GM04504 (cell line): ENCODE measurements at regions not wholly inside any gene's neighbourhood (a gene's known extent, or its start where the extent isn't known, plus 50 kb on each side); places are given as distances from the start of the nearest gene placed in this dataset.
"Not testable (repeated sequence)": the region's sequence is repeated elsewhere in the genome, so short reads cannot be mapped to it uniquely, and the experiment has no call there.

Source experiments
- DNase-seq: peaks from one replicate; pipeline ENCODE4 v3.0.0-alpha.2; 2012; ENCODE audit warnings: low read depth

DNA sequence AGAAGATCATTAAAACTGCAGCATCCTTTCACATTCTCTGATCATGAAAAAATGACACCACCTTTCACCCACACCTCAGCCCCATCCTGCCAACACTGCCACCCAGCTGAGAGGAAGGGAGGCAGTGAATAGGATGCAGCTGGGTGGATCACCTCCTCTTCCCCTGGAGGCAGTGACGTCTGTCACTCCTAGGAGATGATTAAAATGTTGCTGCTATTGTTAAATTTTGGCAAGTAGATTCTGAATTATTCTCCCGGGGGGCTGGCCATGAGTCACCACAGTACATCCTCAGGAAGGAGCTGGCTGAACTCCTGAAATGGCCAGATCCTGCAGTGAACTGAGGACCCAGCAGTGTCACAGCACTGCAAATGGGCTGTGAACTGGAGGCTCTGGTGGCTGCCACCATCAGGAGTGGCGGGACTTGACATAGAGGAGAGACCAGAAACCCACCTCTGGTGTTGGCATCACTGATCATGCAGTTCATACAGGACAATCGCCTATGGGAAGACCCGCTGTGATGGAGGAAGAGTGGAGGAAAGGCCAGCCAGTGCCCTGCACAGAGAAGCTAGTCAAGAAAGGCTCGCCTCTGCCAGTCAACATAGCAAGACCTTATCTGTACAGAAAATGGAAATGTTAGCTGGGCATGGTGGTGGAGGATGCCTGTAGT is 199.1 kb downstream of the FAM43A start:
- no peak for DNase-seq

DNA sequence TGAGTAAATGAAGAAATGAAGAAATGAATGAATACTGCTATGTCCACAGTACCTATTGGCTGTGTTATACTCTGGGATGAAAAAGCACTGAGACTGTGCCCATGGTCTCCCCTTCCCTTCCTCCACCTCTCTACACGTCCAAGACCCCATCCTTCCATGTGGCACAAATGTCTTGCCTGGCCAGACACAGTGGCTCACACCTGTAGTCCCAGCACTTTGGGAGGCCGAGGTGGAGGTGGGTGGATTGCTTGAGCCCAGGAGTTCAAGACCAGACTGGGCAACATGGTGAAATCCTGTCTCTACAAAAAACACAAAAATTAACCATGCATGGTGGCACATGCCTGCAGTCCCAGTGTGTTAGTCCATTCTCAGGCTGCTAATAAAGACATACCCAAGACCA is 200.1 kb downstream of the FAM43A start:
- no peak for DNase-seq

DNA sequence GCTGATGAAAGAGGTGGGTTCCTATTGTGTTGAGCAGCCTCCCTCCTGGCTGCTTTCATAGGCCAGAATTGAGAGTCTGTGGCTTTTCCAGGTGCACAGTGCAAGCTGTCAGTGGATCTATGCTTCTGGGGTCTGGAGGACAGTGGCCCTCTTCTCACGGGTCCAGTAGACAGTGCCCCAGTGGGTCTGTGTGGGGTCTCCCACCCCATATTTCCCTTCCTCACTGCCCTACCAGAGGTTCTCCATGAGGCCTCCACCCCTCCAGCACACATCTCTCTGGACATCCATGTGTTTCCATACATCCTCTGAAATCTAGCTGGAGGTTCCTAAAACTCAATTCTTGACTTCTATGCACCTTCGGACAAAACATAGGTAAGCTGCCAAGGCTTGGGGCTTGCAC is 201.2 kb downstream of the FAM43A start:
- no peak for DNase-seq

DNA sequence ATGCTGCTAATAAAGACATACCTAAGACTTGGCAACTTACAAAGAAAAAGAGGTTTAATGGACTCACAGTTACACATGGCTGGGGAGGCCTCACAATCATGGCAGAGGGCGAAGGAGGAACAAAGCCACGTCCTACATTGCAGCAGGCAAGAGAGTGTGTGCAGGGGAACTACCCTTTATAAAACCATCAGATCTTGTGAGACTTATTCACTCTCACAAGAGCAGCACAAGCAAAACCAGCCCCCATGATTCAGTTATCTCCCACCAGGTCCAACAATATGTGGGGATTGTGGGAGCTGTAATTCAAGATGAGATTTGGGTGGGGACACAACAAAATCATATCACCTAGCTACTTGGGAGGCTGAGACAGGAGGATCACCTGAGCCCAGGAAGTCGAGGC is 202.4 kb downstream of the FAM43A start:
- DNase-seq = not testable (repeated sequence)

GRCh38 chr3:194888916-194889315 is 203.2 kb downstream of the FAM43A start:
- no peak for DNase-seq

- no peak for DNase-seq
Observed at GRCh38 chr3:194890091-194890490, 204.4 kb downstream of the FAM43A start.

GRCh38 chr3:194893121-194893987 is 207.7 kb downstream of the FAM43A start:
- no peak for DNase-seq

GRCh38 chr3:194894538-194894937 is 208.9 kb downstream of the FAM43A start:
- DNase-seq = no peak

DNA sequence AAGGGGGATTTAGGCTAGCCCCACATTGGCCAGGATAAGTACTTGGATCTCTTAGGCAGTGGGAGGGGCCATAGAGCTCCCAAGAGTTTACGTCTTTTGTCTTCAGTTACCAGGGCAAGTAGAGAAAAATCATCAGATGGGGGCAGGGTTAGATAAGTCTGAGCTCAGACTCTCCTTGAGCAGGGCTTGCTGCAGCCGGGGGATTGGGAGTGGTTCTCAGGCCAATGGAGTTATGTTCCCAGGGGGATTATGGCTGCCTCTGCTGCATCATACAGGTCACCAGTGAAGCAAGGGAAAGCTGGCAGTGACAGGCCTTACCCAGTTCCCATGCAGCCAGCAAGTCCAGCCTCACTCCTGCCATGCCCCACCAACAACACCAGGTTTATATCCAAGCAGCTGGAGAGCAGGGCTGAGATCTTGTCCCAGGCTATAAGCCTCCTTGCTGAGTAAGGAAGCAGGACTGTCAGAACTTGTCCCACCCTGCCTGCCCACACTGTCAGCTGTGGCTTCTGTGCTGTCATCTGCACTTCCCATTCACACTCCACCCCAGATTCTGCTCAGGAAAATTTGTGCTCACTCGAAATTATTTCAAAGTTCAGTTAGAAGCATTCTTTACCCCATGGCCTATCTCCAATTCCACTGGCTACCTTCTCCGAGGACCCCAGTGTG is 215.3 kb downstream of the FAM43A start:
- DNase-seq = no peak

GRCh38 chr3:194903447-194903846 is 217.8 kb downstream of the FAM43A start:
- DNase-seq = not testable (repeated sequence)

DNA sequence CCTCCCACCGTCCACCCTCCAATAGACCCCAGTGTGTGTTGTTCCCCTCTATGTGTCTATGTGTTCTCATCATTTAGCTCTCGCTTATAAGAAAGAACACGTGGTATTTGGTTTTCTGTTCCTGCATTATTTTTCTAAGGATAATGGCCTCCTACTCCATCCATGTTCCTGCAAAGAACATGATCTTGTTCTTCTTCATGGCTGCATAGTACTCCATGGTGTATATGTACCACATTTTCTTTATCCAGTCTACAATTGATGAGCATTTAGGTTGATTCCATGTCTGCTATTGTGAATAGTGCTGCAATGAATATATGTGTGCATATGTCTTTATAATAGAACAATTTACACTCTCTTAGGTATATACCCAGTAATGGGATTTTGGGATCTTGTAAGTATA is 219.3 kb downstream of the FAM43A start:
- not testable (repeated sequence) for DNase-seq

DNA sequence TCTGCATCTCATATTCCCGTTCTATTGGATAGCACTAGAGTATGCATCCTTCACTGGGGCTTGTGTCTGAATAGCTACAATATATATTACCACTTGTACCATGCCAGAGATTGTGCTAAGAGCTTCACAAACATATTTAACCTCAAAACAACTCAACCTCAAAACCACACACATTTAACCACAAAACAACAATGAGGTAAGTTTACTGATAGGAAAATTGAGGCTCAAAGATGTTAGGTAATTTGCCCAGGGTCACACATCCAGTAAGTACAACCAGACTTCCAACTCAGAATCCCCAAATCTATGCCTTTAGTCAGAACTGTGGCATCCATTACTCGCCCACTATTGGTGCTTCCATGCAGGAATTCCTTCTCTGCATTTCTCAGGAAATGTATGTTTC is 220.0 kb downstream of the FAM43A start:
- no peak for DNase-seq

DNA sequence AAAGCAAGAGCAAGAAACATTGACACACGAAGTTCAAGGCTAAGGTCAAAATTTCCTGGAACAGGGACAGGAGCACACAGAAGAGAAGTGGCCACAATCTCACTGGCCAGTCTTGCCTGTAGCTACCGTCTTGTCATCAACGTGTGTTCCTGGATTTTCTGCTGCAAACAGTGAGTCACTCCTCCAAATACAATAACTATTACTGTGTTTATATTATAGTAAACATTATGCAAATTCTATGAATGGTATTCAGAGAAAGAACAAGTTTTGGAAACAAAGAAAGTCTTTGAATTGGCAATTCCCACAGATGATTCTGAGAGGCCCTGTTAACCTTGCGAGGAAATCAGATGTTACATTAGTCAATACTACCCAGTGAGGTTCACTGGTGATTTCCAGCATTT is 220.5 kb downstream of the FAM43A start:
- no peak for DNase-seq

DNA sequence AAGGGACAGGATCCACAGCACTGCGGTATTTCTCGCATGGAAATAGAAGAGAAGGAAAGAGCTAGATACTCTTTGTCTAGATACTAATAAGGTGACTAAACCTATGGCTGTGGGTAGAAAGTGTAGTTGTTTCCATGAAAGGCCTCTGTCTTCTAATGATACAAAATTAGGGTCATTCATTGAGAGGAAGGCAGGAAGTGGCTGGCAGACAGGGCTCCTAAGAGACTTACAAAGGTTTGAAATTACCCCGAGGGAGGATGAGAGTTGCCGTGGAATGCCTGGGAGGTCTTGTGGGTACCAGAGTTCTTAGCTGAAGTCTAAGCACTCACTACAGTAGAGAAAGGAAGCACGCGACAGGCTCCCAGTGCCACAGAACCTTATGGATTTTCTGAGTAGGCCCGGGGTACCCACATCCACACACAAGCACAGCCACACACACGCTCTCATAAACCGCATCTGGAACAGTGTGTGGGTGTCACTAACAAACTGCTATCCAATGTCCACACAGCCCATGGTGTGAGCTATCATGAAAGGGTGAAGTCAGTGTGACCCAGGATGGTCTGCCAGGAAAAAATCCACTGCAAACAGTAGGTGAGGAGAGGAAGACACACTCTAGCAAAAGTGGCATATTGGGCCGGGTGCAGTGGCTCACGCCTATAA is 221.4 kb downstream of the FAM43A start:
- no peak for DNase-seq

GRCh38 chr3:194907811-194908210 is 222.1 kb downstream of the FAM43A start:
- DNase-seq = no peak

- no peak for DNase-seq
Observed at GRCh38 chr3:194908496-194908895, 222.8 kb downstream of the FAM43A start.

DNA sequence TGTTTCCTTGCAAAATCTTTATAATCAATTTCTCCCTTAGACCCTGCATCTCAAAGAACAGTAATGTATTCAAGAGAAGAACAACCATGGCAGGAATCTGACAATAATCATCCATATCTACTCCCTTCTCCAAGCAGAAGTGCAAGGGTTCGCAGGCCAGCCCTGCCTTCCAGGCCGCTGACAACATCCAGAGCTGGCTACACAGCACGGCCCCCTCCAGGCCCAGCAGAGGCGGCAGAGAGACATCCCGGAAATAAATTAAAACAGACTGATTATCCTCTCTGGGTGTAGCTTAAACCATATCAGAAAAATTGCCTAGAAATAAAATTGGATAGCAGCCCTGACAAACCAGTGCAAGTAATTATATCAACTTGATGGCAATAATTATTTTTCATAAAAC is 223.3 kb downstream of the FAM43A start:
- no peak for DNase-seq

DNA sequence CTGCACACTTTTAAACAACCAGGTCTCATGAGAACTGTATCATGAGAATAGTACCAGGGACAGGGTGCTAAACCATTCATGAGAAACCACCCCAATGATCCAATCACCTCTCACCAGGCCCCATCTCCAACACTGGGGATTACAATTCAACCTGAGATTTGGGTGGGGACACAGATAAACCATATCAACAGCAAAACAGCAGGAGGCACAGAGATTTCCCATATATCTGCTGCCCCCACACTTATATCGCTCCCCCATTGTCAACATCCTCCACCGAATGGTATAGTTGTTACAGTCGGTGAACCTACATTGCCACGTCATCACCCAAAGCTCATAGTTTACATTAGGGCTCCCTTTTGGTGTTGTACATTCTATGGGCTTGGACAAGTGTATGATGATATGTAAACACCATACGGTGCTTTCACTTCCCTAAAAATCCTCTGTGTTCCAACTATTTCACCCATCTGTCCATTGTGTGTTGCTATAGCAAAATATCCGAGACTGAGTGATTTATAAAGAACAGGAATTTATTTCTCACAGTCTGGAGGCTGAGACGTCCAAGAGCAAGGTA is 224.8 kb downstream of the FAM43A start:
- no peak for DNase-seq

DNA sequence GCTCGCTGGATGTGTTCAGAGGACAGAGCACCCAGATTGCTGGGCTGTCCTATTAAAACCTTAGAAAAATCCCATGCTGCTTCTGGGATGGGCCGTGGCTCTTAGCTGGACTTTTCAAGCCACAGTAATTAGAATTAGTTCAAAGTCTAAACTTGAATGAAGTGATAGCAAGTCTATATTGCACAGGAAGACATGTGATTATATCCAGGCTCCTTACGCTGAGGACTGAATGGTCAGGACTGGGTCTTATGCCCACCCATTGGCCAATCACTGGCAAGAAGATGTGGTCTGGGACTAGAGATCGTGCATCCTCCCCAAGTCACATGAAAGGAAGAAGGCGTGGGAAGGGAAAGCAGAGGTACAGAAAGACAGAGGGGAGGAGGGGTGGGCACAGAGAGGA is 227.6 kb downstream of the FAM43A start:
- DNase-seq = no peak

DNA sequence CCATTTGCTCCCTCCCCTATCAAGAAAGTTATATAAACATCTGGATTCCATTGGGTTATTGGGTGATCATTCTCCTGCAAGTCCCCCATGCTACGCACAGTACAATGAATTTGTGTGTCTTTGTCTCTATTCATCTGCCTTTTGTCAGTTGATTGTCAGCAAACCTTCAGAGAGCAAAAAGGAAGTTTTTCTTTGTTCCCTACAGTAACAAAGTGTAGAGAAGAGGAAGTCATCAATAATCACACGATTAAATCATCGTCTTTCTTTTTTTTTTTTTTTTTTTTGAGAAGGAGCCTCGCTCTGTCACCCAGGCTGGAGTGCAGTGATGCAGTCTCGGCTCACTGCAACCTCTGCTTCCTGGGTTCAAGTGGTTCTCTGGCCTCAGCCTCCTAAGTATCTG is 239.2 kb downstream of the FAM43A start:
- DNase-seq = not testable (repeated sequence)

GRCh38 chr3:194925614-194926013 is 239.9 kb downstream of the FAM43A start:
- DNase-seq = no peak

DNA sequence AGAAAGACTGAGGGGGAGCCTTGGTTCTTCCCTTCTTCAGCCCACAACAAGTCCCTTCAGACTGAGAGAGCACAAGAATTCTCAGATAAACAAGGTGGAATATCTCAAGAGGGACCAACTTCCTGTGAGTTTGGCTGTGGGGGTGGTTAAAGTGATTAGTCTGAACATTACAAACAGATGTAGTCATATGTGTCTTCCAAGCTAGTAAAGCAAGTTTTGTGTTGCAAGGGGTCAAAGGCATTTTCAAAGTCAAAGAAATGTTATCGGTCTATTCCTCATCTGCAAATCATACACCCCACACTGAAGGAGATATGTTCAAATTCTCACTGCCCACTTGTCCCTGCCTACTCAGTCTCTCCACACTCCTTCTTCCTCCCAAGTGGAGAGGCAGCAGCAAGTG is 242.5 kb downstream of the FAM43A start:
- no peak for DNase-seq
